HG03039 (cell line): ENCODE measurements at regions not wholly inside any gene's neighbourhood (a gene's known extent, or its start where the extent isn't known, plus 50 kb on each side); places are given as distances from the start of the nearest gene placed in this dataset.
A peak's percentile ranks its signal among the peaks of the same experiment; 100 is the strongest.
"Not testable (repeated sequence)": the region's sequence is repeated elsewhere in the genome, so short reads cannot be mapped to it uniquely, and the experiment has no call there.

Experiments used
- ATAC-seq: cut with Tn5 transposase; IDR thresholded peaks from one replicate; pipeline ENCODE4 v1.9.1; 2021; ENCODE audit warnings: mild to moderate bottlenecking, moderate library complexity; ENCODE audit not compliant: unreplicated experiment

- ATAC-seq, result peak; percentile 60
These were observed 96.1 kb upstream of the CHD2 start for GRCh38 chr15:92803852-92804609.

- not testable (repeated sequence) for ATAC-seq
These were observed 95.6 kb upstream of the CHD2 start for GRCh38 chr15:92804610-92804936.

GRCh38 chr15:92805080-92805690 lies 94.9 kb upstream of the CHD2 start:
- no peak for ATAC-seq

GRCh38 chr15:92806171-92806570 lies 94.0 kb upstream of the CHD2 start:
- not testable (repeated sequence) for ATAC-seq

GRCh38 chr15:92806763-92807162 lies 93.4 kb upstream of the CHD2 start:
- ATAC-seq, result no peak

- ATAC-seq, result no peak
These were observed 92.1 kb upstream of the CHD2 start for GRCh38 chr15:92807971-92808571.

GRCh38 chr15:92808598-92809063 lies 91.5 kb upstream of the CHD2 start:
- ATAC-seq, result peak; percentile 13

- ATAC-seq, result peak; percentile 85
These were observed 90.9 kb upstream of the CHD2 start for GRCh38 chr15:92809064-92809879.

- no peak for ATAC-seq
These were observed 90.2 kb upstream of the CHD2 start for GRCh38 chr15:92809880-92810361.

- no peak for ATAC-seq
These were observed 89.5 kb upstream of the CHD2 start for GRCh38 chr15:92810418-92811138.

- ATAC-seq, result no peak
These were observed 88.8 kb upstream of the CHD2 start for GRCh38 chr15:92811148-92811913.

GRCh38 chr15:92812271-92812670 lies 87.9 kb upstream of the CHD2 start:
- no peak for ATAC-seq

- no peak for ATAC-seq
These were observed 86.6 kb upstream of the CHD2 start for GRCh38 chr15:92813485-92813884.

GRCh38 chr15:92817339-92817886 lies 82.7 kb upstream of the CHD2 start:
- no peak for ATAC-seq

- ATAC-seq, result no peak
These were observed 81.4 kb upstream of the CHD2 start for GRCh38 chr15:92818651-92819277.

GRCh38 chr15:92819278-92820235 lies 80.6 kb upstream of the CHD2 start:
- ATAC-seq, result no peak

- peak; percentile 83 for ATAC-seq
These were observed 79.7 kb upstream of the CHD2 start for GRCh38 chr15:92820236-92821021.
